Activated T-cell treated with anti-CD3 and anti-CD28 coated beads, Interleukin-2, amount 50 U/mL, for 48 hours (primary cell): ENCODE measurements at regions not wholly inside any gene's neighbourhood (a gene's known extent, or its start where the extent isn't known, plus 50 kb on each side); places are given as distances from the start of the nearest gene placed in this dataset.
"Not testable (repeated sequence)": the region's sequence is repeated elsewhere in the genome, so short reads cannot be mapped to it uniquely, and the experiment has no call there.

ENCODE experiments used
- DNase-seq, 2 experiments: peaks; one replicate each; pipeline ENCODE4 v3.0.0-alpha.2; 2020

DNA sequence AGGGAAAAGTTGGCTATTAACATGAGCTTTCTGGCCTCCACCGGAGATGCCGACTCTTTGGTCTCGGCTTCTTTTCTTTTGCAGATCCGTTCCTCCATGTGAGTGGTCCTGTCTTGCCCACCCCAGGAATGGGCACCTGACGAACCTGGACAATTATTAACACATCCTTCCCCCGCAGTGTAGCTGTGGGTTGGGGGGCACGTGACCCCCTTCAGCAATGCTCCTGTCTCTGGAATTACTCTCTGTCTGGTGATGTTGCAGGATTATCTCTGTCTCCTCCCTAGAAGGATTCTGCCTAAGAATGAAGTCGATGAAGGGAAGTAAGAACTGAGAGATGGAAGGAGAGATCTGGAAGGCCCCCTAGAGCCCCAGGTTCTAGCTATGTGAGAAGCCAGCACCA lies 115.2 kb upstream of the NPAS2 start:
- DNase-seq = no peak

DNA sequence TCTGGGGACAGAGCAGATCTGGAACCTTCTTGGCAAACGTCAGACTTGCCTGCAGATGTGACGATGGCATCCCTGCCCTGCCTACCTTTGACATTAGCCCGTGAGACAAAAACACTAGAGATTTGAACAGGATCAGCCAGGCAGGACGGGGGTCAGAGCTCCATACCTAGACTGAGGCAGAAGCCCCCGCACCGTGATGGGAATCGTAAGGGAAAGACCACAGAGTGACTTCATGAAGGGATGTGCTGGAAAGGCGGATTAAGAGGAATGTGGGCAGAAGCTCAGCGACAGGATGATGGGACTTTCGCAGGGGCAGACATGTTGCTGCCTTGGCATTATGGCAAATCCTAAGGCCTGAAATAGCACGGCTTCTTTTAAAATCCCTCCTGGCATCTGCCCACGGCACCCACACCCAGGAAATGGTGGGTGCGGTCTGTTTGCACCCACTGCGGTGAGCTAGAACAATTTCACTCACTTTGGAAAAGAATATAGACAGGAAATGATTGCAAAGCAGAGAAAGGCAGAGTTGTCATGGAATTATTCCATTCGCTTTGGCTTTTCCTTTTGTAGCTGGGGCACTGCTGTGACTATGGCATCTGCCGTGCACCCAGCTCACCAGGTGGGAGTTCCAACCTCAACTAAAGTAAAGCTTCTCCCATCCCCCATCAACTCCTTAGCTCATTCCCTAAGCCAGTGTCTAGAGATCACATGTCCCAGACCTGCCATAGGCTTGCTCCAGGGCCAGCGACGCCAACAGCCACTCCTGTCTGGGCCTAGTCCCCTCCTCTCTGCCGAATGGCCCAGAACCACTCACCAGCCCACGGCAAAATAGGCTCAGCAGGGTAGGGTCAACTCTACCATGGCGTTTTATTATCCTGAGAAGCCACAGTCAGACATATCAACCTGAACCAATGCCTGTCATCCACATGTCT lies 112.7 kb upstream of the NPAS2 start:
- no peak for DNase-seq

DNA sequence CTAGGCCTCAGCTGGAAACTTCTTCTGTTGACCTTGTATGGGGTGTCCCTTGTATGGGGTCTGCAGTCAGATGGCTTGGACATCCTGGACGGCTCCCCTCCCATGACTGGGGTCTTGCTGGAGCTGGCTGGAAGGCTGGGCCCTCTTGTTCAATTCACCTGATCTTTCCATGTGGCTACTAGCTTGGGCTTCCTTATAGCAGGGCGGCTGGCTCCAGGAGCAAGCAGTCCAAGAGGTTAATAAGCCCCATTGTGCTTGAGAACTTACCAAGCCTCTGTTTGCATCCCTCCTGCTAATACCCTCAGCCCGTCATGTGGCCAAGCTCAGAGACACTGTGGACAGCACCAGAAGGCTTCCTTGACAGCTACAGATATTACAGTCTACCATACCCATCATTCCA lies 111.6 kb upstream of the NPAS2 start:
- DNase-seq = no peak

DNA sequence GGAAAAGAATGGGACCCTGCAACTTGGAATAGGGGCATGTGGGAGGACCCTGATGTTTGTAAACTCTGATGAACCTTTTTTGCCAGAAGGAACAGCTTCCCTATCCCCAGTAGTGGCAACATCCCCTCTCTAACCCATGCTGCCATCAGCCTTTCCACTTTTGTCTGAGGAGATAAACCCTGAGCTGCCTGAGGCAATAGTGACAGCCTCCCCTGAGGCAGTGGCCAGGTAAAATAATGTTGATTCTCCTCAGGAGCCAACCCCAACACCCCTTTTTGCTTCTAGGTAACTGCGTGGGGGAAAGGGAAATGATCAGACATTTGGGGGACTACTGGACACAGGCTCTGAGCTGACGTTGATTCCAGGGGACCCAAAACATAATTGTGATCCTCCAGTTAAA lies 106.8 kb upstream of the NPAS2 start:
- no peak for DNase-seq

DNA sequence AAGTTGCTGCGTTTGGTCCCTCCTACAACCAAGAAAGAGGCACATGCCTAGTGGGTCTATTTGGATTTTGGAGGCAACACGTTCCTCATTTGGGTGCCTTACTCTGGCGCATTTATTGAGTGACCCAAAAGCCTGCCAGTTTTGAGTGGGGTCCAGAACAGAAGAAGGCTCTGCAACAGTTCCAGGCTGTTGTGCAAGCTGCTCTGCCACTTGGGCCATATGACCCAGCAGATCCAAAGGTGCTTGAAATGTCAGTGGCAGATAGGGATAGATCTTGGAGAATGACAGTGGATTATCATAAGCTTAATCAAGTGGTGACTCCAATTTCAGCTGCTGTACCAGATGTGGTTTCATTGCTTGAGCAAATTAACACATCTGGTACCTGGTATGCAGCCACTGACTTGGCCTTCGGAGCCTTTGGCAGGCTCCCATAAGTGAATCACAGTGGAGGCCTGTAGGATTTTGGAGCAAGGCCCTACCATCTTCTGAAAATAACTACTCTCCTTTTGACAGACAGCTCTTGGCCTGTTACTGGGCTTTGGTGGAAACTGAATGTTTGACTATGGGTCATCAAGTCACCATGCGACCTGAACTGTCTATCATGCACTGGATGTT lies 105.4 kb upstream of the NPAS2 start:
- DNase-seq = not testable (repeated sequence)

DNA sequence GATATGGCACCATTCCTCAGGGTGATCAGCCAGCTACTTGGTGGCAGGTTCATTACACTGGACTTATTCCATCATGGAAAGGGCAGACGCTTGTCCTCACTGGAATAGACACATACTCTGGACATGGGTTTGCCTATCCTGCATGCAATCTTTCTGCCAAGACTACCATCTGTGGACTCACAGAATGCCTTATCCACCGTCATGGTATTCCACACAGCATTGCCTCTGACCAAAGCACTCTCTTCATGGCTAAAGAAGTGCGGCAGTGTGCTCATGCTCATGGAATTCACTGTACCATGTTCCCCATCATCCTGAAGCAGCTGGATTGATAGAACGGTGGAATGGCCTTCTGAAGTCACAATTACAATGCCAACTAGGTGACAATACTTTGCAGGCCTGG lies 104.1 kb upstream of the NPAS2 start:
- DNase-seq = not testable (repeated sequence)

DNA sequence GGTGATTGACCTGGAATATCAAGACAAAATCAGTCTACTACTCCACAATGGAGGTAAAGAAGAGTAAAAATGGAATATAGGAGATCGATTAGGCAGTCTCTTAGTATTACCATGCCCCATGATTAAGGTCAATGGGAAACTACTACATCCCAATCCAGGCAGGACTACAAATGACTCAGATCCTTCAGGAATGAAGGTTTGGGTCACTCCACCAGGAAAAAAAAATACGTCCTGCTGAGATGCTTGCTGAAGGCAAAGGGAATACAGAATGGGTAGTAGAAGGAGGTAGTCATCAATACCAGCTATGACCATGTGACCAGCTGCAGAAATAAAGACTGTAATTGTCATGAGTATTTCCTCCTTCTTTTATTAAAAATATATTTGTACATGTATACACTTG lies 103.4 kb upstream of the NPAS2 start:
- DNase-seq = no peak

DNA sequence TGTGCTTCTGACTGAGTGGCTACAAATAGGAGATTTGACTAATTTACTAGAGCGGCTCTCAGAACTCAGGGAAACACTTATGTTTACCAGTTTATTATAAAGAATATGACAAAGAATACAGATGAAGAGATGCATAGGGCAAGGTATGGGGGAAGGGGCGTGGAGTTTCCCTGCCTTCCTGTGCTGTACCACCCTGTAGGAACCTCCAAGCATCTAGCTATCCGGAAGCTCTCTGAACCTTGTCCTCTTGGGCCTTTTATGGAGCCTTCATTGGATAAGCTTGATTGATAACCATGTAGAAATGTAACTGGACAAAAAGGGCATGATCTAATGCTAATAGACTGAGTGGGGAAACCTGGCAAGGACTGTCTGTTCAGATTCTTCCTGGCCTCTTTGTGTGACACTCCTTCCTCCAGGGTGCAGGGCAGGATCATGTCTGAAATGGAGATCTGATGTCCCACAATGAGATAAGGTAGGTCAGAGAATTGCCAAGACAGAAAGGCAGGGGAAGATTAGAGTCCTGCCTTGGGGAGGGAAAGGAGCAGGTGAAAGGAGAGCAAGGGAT lies 101.8 kb upstream of the NPAS2 start:
- DNase-seq = no peak

DNA sequence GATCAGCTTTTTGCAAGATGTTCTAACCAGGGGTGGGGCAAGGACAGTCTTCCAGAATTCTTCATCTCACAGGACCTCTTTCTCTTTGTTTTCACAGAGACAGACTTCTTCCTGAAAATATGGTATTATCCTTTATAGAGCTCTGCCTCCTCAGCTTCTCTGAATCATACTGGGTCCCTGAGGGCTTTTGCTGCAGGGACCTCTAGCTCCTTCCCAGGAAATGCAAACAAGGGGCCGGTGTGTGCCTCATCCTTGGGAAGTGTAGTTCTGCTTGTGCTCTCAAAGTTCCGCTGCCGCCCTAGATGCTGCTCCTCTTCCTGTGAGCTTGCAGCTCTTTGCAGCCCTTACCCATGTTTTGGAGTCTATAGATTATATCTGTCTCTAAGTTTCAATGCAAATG lies 99.5 kb upstream of the NPAS2 start:
- DNase-seq = no peak

DNA sequence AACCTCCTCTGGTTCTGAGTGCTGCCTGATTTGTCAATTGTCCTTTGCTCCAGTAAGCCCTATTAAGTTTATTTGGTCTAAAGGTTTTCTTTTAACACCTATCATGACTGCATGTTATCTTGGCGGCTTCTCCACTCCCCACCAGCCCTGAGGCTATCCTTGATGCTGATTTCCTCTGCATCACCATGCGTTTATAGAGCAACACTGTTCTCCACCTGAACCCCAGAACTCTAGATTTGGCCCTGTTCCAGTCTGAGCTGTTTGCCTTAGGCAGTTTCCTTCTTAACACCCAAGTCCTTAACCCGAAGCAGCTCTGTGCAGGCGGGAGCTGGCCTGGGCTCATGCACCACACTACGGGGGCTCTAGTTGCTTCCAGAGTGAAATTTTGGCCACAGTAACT lies 98.2 kb upstream of the NPAS2 start:
- no peak for DNase-seq

DNA sequence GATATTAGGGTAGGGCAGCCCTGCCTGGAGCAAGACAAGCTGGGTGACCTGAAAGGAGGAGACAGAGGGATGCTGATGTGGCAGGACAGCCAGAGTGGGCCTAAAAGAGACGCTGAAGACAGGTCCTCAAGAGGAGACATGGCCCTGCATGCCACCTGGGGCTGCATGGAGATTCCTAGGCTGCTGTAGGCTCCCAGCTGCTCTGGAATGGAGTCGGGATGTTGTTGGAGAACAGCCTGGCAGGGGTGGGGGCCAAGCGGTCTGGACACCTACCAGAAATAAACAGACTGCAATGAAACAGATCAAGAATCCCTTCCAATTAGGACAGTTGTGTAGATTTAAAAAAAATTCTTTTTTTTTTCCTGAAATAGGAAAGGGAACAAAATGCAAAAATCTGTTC lies 97.8 kb upstream of the NPAS2 start:
- DNase-seq = no peak

DNA sequence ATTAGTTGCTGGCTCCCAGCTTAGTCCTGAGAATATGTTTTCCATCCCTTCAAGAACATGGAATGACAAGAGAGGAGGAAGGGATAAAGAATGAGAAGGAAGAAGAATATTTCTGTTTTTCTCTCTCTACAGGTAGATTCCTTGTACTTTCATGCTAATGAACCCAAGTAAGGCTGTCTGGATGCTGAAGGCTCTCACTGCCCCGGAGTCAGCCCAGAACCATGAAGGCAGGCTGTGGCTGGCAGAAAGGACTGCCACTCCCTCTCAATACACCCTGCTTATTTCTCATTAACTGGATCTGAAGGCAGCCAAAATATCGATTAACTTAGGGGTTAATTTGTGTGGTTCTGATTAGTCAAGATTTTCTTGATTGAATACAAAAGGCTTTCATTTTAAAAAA lies 93.1 kb upstream of the NPAS2 start:
- DNase-seq = no peak

DNA sequence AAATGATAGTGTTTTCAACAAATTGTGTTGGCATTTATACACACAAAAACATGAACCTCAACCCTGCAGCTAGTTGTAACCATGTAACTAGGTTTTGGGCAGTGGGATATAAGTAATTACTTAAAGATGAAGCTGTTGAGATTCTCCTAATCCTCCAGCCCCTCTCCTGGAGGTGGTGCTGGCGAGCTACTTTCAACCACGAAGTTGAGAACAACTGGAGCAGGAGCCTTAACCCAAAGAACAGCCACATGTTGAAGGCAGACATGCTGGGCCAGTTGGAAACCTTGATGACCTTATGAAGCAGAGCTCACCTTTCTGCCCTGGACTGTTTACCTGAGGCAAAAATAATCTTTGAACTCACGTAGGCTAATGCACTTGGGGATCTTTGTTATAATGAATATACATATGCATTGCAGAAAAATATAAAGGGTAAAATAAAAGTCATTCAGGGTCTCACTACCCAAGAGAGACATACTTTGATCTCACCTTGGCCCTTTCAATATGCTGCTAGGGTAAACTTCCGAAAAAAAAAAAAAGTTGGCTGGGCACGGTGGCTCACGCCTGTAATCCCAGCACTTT lies 89.6 kb upstream of the NPAS2 start:
- DNase-seq = peak; percentile 67 to 68

DNA sequence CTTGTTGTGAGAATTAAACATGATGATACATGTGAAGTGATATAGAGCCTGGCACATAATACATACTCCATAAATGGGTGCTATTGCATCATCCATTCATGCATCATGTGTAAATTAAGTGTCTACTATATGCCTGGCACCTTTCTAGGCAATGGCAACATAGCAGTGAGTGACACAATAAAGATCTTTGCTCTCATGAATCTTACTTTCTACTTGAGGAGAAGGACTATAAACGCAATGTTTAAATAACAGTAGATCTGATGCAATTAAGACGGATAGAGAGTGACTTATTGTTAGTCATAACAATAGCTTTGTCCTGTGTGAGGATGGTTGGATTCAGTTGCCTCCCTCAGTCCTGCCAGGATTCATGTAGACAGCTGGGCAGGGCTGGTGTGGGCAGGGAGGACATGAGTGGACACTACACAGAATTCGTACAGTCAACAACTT lies 88.4 kb upstream of the NPAS2 start:
- DNase-seq = no peak

DNA sequence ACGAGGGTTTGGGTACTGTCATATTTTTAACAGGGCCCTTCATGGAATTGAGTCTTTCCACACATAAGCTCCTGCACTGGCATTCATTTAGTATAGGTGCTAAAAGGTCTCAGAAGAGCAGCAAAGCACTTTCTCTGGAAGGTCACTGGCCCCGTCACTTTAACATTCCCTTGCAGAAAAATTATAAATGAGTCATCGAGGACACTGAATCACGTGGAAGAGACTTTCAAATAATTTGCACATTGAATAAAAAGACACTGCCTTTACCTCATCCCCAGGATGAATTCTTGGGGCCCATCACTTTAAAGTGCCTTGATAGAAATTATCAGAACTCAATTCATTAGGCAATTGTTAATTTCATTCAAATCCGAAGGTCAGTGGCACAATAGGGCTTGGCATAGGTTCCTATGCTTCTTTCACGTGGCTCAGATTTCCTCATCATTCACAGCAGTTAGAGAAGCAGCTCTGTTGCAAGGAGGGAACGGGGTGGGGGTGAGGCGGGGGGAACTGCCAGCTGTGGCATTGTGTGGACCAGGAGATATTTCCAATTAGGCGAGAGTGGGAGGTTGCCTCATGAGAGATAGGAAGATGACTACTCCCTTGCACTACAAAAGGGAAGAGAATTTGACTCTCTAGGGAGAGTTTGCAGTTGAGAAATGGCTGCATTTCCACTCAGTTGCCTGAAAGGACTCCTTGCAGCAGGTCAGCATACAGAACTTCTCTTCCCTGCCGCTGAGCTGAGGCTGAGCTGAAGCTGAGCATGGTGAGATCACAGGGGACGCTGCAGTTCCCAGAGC lies 86.3 kb upstream of the NPAS2 start:
- no peak for DNase-seq

DNA sequence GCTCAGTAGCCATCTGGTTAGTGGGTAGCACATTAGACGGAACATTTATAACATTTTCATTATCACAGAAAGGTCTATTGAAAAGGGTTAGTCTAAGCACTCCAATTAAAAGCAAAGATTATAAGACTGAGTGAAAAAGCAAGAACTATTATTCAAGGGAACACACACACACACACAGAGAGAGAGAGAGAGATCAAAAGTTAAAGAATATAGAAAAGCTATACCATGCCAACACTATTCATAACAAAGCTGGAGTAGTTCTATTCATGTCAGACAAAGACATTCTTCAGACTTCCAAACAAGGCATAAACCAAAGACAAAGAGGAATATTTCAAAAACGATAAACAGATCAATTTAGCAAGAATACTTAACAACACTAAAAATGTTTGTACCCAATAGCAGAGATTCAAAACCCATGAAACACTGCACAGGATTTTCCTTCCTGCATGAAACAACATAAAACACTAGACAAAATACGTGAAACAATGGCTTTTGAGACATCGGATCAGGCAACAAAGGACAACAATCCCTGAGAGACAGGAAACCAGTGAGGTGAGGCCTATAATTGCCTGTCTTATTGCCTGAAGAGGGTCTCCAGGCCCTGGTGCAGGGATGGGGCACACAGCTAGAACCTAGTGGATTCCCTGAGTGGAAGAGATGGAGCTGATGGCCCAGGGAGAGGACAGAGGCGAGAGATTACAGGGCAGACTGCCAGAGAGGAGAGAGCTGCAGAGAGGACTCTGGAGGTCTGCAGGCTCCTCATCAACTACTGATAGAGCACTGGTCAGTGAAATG lies 83.6 kb upstream of the NPAS2 start:
- DNase-seq = no peak

DNA sequence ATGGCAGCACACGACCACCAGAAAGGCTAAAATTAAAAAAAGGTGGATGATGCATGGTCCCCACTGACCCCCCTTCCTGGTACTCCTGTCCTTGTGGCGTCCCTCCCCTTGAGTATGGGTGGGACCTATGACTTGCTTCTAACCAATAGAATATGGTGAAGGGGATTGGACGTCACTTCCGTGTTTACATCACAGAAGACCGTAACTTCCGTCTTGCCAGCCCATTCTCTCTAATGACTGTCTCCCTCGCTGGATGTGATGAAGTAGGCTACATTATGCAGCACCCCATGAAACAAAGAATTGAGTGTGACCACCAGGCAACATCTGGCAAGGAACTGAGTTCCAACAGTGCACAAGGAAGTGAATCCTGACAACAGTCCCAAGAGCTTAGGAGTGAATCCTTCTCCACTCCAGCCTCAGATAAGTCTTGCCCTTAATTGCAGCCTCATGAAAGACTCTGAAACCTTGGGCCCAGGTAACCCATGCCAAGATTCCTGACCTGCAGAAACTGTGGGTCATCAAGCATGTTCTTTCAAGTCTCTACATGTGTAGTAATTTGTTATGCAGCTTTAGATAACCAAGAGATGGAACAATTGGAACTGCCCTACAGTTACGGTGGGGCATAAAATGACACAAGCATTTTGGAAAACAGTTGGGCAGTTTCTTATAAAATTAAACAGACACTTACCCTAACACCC lies 80.1 kb upstream of the NPAS2 start:
- DNase-seq = no peak

DNA sequence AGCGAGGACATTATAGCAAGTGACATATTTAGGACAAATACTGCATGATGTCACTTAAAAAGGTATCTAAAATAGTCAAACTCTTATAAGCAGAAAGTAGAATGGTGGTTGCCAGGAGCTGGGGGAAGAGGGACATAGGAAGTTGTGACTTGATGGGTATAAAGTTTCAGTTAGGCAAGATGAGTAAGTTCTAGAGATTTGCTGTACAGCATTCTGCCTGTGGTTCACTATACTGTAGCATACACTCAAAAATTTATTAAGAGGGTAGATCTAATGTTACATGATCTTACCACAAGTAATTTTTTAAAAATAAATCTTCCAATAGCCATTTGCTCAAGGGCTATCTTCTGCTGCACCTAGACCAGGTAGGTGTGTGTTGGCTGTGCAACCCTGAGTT lies 78.1 kb upstream of the NPAS2 start:
- no peak for DNase-seq

DNA sequence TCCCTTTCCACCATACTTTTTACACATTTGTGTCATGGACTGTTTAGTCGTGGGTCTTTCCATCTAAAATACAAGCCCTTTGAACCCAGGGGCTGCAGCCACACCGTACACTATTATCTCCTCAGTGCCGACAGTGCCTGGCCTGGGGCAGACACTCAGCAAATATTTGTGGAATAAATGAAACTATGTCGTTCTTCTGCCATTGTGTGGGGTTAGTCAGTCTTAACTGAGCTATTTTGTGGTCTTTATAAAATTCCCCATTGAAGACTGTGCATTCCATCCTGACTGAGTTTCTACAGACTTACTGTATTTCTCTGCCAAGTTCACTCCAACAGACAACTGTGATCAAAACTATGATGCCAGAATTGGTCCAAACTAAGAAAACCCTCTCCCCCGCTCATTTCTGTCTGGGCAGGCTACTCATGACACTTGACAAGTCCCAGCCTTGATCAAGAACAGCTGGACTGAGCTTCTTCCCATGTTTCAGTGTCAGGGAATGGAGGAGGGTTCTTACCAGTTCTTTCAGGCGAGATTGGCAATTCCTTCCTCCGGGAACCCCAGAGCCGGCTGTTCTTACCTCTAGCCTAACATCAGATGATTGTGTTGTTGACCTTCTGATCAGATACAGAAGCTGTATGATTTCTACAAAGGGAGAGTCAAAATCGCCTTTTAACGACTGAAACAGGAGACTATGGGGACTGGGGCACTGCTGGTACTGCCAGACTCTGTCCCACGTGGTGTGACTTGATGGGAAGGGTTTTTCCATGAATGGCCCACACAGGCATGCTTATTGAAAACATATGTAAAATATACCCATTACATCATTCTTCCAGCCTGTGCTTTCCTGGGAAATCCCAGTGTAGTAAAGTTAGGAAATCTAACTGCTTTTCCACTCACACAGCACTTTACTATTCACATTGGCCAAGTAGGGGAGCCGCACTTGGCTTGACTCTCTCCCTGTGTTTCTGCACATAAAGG lies 77.4 kb upstream of the NPAS2 start:
- no peak for DNase-seq

DNA sequence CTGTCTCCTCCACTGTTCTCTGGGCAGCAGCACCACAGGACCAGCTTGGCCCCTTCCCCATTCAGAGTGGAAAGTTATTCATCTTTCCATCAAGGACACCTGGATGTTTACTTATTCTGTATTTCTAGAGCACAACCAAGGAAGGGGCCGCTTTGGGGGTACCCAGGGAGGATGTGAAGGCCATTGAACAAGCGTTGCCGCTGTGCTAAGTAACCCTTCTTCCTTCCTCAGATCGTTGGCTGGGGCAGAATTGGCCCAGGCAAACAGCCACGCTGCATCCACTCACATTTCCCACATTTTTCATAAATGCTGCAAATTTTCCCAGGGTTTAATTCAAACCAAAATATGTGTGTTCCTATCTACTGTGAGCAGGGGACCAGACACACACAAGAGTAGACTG lies 76.2 kb upstream of the NPAS2 start:
- DNase-seq = no peak
